ENCODE measurements at regions not wholly inside any gene's neighbourhood (a gene's known extent, or its start where the extent isn't known, plus 50 kb on each side); places are given as distances from the start of the nearest gene placed in this dataset.

DNA sequence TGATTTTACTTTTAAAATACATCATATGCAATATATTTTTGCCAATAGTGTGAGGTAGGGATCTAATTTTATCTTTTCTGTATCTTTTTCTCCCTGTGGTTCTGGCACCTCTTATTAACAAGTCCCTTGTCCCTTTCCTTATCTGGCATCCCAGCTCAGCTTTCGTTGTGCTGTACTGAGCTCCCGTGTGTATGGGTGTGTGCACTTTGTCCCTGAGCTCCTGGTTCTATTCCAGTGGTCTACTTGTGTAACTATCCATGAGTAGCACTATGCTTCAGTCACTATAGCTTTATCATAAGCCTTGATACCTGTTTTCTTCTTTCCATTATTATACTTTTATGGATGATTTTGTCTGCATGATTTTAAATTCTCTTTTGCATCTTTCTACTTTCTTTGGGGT is 401.4 kb upstream of the POU3F3 start:
- no peaks in the 10 kb centered on the region for H3K27me3 ChIP-seq (ENCODE audit: control insufficient read depth, insufficient read depth, low read length)
- H3K27ac ChIP-seq (ENCODE audit: low read depth, low read length) = no peak overlapping the region
- no peak overlapping the region for H3K4me3 ChIP-seq (ENCODE audit: low read length)
- H3K36me3 ChIP-seq (ENCODE audit: control insufficient read depth, insufficient read depth, low read length) = no peaks in the 10 kb centered on the region
- no peaks in the 10 kb centered on the region for H3K4me1 ChIP-seq (ENCODE audit: control insufficient read depth, insufficient read depth, low read length)
- no peak overlapping the region for H3K9ac ChIP-seq (ENCODE audit: low read length)

GRCh38 chr2:104462731-104463130 is 391.2 kb upstream of the POU3F3 start:
- Histone ChIP-seq H3K9ac (ENCODE audit: low read length) (no peak overlapping the region), H3K36me3 (ENCODE audit: control insufficient read depth, insufficient read depth, low read length) (no peaks in the 10 kb centered on the region), H3K4me1 (ENCODE audit: control insufficient read depth, insufficient read depth, low read length) (no peaks in the 10 kb centered on the region), H3K27me3 (ENCODE audit: control insufficient read depth, insufficient read depth, low read length) (no peaks in the 10 kb centered on the region), H3K27ac (ENCODE audit: low read depth, low read length) (no peak overlapping the region), H3K4me3 (ENCODE audit: low read length) (no peak overlapping the region)

GRCh38 chr2:104465981-104466380 is 387.9 kb upstream of the POU3F3 start:
- H3K36me3 ChIP-seq (ENCODE audit: control insufficient read depth, insufficient read depth, low read length) = no peaks in the 10 kb centered on the region
- H3K4me3 ChIP-seq (ENCODE audit: low read length) = no peak overlapping the region
- no peak overlapping the region for H3K9ac ChIP-seq (ENCODE audit: low read length)
- no peaks in the 10 kb centered on the region for H3K27me3 ChIP-seq (ENCODE audit: control insufficient read depth, insufficient read depth, low read length)
- no peak overlapping the region for H3K27ac ChIP-seq (ENCODE audit: low read depth, low read length)
- H3K4me1 ChIP-seq (ENCODE audit: control insufficient read depth, insufficient read depth, low read length) = no peaks in the 10 kb centered on the region

GRCh38 chr2:104468846-104469245 is 385.1 kb upstream of the POU3F3 start:
- no peak overlapping the region for H3K4me3 ChIP-seq (ENCODE audit: low read length)
- no peaks in the 10 kb centered on the region for H3K27me3 ChIP-seq (ENCODE audit: control insufficient read depth, insufficient read depth, low read length)
- H3K9ac ChIP-seq (ENCODE audit: low read length) = no peak overlapping the region
- no peaks in the 10 kb centered on the region for H3K36me3 ChIP-seq (ENCODE audit: control insufficient read depth, insufficient read depth, low read length)
- no peaks in the 10 kb centered on the region for H3K4me1 ChIP-seq (ENCODE audit: control insufficient read depth, insufficient read depth, low read length)
- H3K27ac ChIP-seq (ENCODE audit: low read depth, low read length) = no peak overlapping the region

GRCh38 chr2:104472076-104472475 is 381.8 kb upstream of the POU3F3 start:
- Histone ChIP-seq H3K27ac (ENCODE audit: low read depth, low read length) (no peak overlapping the region), H3K36me3 (ENCODE audit: control insufficient read depth, insufficient read depth, low read length) (no peaks in the 10 kb centered on the region), H3K4me3 (ENCODE audit: low read length) (no peak overlapping the region), H3K9ac (ENCODE audit: low read length) (no peak overlapping the region), H3K4me1 (ENCODE audit: control insufficient read depth, insufficient read depth, low read length) (no peaks in the 10 kb centered on the region), H3K27me3 (ENCODE audit: control insufficient read depth, insufficient read depth, low read length) (no peaks in the 10 kb centered on the region)

DNA sequence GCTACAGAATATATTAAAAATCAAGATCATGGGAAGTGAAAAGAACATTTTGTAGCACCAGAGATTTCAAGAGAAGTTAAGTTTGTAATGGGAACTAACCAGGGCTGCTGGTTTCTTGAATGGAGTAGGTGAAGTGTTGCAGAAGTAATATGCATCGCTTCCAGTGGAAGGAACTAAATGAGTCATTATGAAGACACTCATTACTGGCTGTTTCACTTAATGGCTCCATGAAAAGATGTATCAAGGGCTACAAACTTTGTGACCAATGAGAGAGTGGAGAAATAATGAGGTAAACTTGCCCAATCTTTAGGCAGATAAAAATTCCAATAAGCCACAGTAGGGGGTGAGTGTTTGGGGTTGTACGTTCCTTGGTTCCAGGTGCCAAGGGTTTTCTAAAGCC is 380.4 kb upstream of the POU3F3 start:
- no peaks in the 10 kb centered on the region for H3K27me3 ChIP-seq (ENCODE audit: control insufficient read depth, insufficient read depth, low read length)
- H3K4me3 ChIP-seq (ENCODE audit: low read length) = no peak overlapping the region
- no peaks in the 10 kb centered on the region for H3K4me1 ChIP-seq (ENCODE audit: control insufficient read depth, insufficient read depth, low read length)
- no peak overlapping the region for H3K9ac ChIP-seq (ENCODE audit: low read length)
- no peak overlapping the region for H3K27ac ChIP-seq (ENCODE audit: low read depth, low read length)
- H3K36me3 ChIP-seq (ENCODE audit: control insufficient read depth, insufficient read depth, low read length) = no peaks in the 10 kb centered on the region

GRCh38 chr2:104474716-104475115 is 379.2 kb upstream of the POU3F3 start:
- no peak overlapping the region for H3K27ac ChIP-seq (ENCODE audit: low read depth, low read length)
- no peak overlapping the region for H3K4me3 ChIP-seq (ENCODE audit: low read length)
- H3K4me1 ChIP-seq (ENCODE audit: control insufficient read depth, insufficient read depth, low read length) = no peaks in the 10 kb centered on the region
- no peaks in the 10 kb centered on the region for H3K27me3 ChIP-seq (ENCODE audit: control insufficient read depth, insufficient read depth, low read length)
- no peak overlapping the region for H3K9ac ChIP-seq (ENCODE audit: low read length)
- H3K36me3 ChIP-seq (ENCODE audit: control insufficient read depth, insufficient read depth, low read length) = no peaks in the 10 kb centered on the region

DNA sequence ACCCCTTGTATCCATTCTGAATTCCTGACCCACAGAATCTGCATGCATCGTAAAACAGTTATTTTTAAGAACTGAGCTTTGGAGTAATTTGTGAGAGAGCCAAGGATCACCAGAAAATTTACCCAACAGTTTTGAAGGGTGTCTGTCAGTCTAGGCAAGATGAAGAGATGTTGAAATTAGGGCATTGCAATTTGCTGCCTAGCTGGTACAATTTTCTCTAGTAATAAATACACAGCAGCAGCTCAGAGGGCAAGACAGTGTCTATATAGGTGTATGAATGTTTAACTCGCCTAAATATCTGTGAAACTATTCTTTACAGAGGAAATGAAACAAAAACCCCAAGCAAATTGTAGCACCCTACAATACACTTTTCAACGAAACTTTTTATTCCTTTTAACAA is 377.8 kb upstream of the POU3F3 start:
- Histone ChIP-seq H3K27ac (ENCODE audit: low read depth, low read length) (no peak overlapping the region), H3K36me3 (ENCODE audit: control insufficient read depth, insufficient read depth, low read length) (no peaks in the 10 kb centered on the region), H3K4me1 (ENCODE audit: control insufficient read depth, insufficient read depth, low read length) (no peaks in the 10 kb centered on the region), H3K27me3 (ENCODE audit: control insufficient read depth, insufficient read depth, low read length) (no peaks in the 10 kb centered on the region), H3K4me3 (ENCODE audit: low read length) (no peak overlapping the region), H3K9ac (ENCODE audit: low read length) (no peak overlapping the region)

DNA sequence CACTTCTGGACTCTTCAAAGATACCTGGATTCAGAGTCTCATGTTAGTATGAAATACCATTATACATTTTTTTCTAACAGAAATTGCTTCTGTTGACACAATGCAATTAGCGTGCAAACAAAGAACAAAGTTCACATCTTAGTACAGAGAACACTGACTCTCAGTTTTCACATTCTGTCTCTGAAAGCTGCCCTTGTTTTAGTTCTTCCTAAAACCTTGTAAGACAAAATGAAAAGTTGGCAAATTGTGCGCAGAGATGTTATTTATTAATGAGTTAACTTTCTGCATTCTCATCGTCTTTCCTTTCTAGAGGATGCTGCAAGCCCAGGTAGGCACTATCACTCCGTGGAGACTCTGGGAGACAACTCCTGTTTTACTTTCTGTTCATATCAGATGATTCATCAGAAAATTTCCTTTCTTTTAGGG is 377.3 kb upstream of the POU3F3 start:
- Histone ChIP-seq H3K9ac (ENCODE audit: low read length) (no peak overlapping the region), H3K4me1 (ENCODE audit: control insufficient read depth, insufficient read depth, low read length) (no peaks in the 10 kb centered on the region), H3K36me3 (ENCODE audit: control insufficient read depth, insufficient read depth, low read length) (no peaks in the 10 kb centered on the region), H3K4me3 (ENCODE audit: low read length) (no peak overlapping the region), H3K27me3 (ENCODE audit: control insufficient read depth, insufficient read depth, low read length) (no peaks in the 10 kb centered on the region), H3K27ac (ENCODE audit: low read depth, low read length) (no peak overlapping the region)

DNA sequence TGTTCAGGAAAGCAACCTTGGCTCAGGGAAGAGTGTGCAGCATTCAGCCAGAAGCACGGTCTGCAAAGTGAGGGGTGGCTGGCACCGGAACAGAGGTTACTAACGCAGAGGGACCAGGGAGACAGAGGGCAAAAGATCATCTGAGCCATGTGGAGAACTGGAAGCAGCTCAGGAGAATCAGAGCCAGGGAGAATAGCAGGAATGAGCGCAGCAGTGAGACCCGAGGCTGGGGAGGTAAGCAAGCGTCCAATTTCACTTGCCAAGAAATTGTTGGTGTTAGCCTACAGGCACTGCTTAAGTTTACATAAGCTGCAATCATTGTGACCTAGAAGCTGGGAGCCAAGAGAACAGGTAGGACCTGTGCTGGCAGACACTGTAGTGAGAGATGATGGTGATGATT is 372.6 kb upstream of the POU3F3 start:
- Histone ChIP-seq H3K27me3 (ENCODE audit: control insufficient read depth, insufficient read depth, low read length) (no peaks in the 10 kb centered on the region), H3K36me3 (ENCODE audit: control insufficient read depth, insufficient read depth, low read length) (no peaks in the 10 kb centered on the region), H3K4me3 (ENCODE audit: low read length) (no peak overlapping the region), H3K4me1 (ENCODE audit: control insufficient read depth, insufficient read depth, low read length) (no peaks in the 10 kb centered on the region), H3K27ac (ENCODE audit: low read depth, low read length) (no peak overlapping the region), H3K9ac (ENCODE audit: low read length) (no peak overlapping the region)

GRCh38 chr2:104487366-104487765 is 366.5 kb upstream of the POU3F3 start:
- Histone ChIP-seq H3K27me3 (ENCODE audit: control insufficient read depth, insufficient read depth, low read length) (no peaks in the 10 kb centered on the region), H3K4me3 (ENCODE audit: low read length) (no peak overlapping the region), H3K9ac (ENCODE audit: low read length) (no peak overlapping the region), H3K36me3 (ENCODE audit: control insufficient read depth, insufficient read depth, low read length) (no peaks in the 10 kb centered on the region), H3K27ac (ENCODE audit: low read depth, low read length) (no peak overlapping the region), H3K4me1 (ENCODE audit: control insufficient read depth, insufficient read depth, low read length) (no peaks in the 10 kb centered on the region)

- Histone ChIP-seq H3K36me3 (ENCODE audit: control insufficient read depth, insufficient read depth, low read length) (no peaks in the 10 kb centered on the region), H3K27me3 (ENCODE audit: control insufficient read depth, insufficient read depth, low read length) (no peaks in the 10 kb centered on the region), H3K9ac (ENCODE audit: low read length) (no peak overlapping the region), H3K27ac (ENCODE audit: low read depth, low read length) (no peak overlapping the region), H3K4me3 (ENCODE audit: low read length) (no peak overlapping the region), H3K4me1 (ENCODE audit: control insufficient read depth, insufficient read depth, low read length) (no peaks in the 10 kb centered on the region)
Observed at GRCh38 chr2:104493698-104494097, 360.2 kb upstream of the POU3F3 start.

DNA sequence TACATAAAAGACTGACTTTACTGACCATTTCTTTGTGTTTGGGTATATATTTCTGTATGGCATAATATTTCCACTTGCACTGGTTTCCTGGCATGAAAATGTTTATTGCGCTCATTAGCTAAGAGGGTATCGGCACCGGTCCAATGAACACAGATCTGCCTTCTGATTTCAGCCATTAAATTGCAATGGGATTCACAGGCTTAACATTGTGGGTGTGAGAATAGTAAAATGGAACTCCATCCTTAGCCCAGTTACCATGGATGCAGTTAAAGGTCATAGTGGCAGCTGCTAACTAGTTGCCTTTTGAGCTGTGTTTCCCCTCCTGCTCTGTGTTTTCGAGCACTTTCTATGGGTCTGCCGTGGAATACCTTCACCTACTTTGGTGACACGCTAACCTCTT is 352.6 kb upstream of the POU3F3 start:
- H3K4me1 ChIP-seq (ENCODE audit: control insufficient read depth, insufficient read depth, low read length) = no peaks in the 10 kb centered on the region
- no peak overlapping the region for H3K4me3 ChIP-seq (ENCODE audit: low read length)
- no peaks in the 10 kb centered on the region for H3K27me3 ChIP-seq (ENCODE audit: control insufficient read depth, insufficient read depth, low read length)
- no peak overlapping the region for H3K9ac ChIP-seq (ENCODE audit: low read length)
- no peak overlapping the region for H3K27ac ChIP-seq (ENCODE audit: low read depth, low read length)
- no peaks in the 10 kb centered on the region for H3K36me3 ChIP-seq (ENCODE audit: control insufficient read depth, insufficient read depth, low read length)

- Histone ChIP-seq H3K9ac (ENCODE audit: low read length) (no peak overlapping the region), H3K4me3 (ENCODE audit: low read length) (no peak overlapping the region)
Observed at GRCh38 chr2:104501929-104502328, 352.0 kb upstream of the POU3F3 start.

More at GRCh38 chr2:104501929-104502328, 352.0 kb upstream of the POU3F3 start:
- no peaks in the 10 kb centered on the region for H3K4me1 ChIP-seq (ENCODE audit: control insufficient read depth, insufficient read depth, low read length)
- no peaks in the 10 kb centered on the region for H3K27me3 ChIP-seq (ENCODE audit: control insufficient read depth, insufficient read depth, low read length)
- no peak overlapping the region for H3K27ac ChIP-seq (ENCODE audit: low read depth, low read length)
- no peaks in the 10 kb centered on the region for H3K36me3 ChIP-seq (ENCODE audit: control insufficient read depth, insufficient read depth, low read length)
